NB4 (cell line): ENCODE measurements at regions not wholly inside any gene's neighbourhood (a gene's known extent, or its start where the extent isn't known, plus 50 kb on each side); places are given as distances from the start of the nearest gene placed in this dataset.

Source experiments
- DNase-seq: peaks from one replicate; pipeline ENCODE4 v3.0.0; 2010; ENCODE audit warnings: low read depth
- H3K4me3 ChIP-seq: one replicate; pipeline ENCODE4 v1.5.1; 2011; ENCODE audit warnings: mild to moderate bottlenecking, low read depth, low read length, moderate library complexity
- MYC ChIP-seq: IDR thresholded peaks from 2 replicates; pipeline ENCODE4 v1.6.1; 2011; ENCODE audit warnings: low read depth, low read length
- POLR2A ChIP-seq: IDR thresholded peaks from 2 replicates; pipeline ENCODE4 v1.6.1; 2011; ENCODE audit warnings: mild to moderate bottlenecking; ENCODE audit not compliant: insufficient read length; ENCODE audit errors: extremely low read depth
- TF ChIP-seq, protein P1 (sequence below): IDR thresholded peaks from 2 replicates; pipeline ENCODE4 v1.6.1; 2011; ENCODE audit warnings: low read depth, low read length
- TF ChIP-seq, protein P2 (sequence below): IDR thresholded peaks from one replicate; pipeline ENCODE4 v1.5.1; 2012; ENCODE audit warnings: low read depth, low read length

DNA sequence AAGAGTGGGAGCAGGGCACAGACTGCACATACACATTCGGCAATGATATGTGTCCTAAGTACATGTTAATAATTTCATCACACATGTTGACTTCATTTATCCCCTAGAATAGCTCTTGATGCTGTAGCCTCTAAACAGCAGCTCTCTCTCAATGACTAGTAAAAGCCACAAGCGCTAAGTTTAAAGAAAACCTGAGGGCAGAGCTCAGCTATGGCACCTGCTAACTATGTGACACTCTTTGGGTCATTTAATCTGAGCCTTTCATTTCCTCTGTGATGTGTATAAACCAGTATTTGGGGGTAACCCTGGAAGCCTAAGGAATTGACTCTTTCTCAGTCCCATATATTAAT is 140.6 kb upstream of the MOCS2 start:
- TF ChIP-seq, protein P1, sequence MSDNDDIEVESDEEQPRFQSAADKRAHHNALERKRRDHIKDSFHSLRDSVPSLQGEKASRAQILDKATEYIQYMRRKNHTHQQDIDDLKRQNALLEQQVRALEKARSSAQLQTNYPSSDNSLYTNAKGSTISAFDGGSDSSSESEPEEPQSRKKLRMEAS, result no peak
- TF ChIP-seq MYC (no peak), POLR2A (no peak)
- TF ChIP-seq, protein P2, sequence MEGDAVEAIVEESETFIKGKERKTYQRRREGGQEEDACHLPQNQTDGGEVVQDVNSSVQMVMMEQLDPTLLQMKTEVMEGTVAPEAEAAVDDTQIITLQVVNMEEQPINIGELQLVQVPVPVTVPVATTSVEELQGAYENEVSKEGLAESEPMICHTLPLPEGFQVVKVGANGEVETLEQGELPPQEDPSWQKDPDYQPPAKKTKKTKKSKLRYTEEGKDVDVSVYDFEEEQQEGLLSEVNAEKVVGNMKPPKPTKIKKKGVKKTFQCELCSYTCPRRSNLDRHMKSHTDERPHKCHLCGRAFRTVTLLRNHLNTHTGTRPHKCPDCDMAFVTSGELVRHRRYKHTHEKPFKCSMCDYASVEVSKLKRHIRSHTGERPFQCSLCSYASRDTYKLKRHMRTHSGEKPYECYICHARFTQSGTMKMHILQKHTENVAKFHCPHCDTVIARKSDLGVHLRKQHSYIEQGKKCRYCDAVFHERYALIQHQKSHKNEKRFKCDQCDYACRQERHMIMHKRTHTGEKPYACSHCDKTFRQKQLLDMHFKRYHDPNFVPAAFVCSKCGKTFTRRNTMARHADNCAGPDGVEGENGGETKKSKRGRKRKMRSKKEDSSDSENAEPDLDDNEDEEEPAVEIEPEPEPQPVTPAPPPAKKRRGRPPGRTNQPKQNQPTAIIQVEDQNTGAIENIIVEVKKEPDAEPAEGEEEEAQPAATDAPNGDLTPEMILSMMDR, result no peak
- no peak overlapping the region for H3K4me3 ChIP-seq
- DNase-seq, result no peak

DNA sequence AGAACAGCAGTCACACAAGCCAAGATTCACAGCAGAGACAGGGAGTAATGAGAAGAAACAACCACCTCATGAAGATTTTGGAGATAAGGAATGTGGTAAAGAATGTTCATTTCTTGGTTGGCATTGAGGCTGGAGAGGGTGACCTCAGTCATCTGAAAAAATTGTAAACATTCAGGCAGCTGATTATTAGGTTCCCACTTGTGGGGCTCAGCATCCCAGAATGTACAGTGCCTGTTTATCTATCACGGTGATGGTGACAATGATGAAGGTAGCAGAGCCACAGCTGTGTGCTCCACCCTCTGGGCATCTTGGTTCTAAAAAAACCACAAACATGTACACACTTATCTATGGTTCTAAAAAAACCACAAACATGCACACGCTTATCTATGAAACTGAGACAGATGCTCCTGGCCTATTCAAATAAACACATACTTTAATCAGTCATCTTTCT is 143.9 kb upstream of the MOCS2 start:
- TF ChIP-seq, protein P2, result no peak
- TF ChIP-seq MYC, result no peak
- TF ChIP-seq, protein P1, result no peak
- no peak for TF ChIP-seq POLR2A
- DNase-seq, result no peak

DNA sequence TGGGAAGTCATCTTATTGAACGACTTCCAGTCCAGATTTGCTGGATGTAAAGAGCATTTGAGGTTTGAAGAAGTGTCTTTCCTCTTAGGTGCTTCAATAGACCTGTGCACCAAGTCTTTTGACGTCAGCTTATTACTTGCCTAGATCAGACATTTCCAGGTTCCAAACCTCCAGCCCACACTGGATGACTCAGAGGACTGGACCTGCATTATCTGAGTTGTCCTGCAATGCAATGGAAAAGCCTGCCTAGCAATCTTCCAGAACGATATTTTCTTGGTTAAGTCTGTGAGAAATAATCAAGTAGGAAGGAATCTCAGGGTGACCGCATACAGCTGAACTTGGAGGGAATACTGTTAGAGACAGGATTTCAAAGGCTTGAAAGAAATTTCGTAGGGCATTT is 147.2 kb upstream of the MOCS2 start:
- no peak for TF ChIP-seq POLR2A
- TF ChIP-seq, protein P1, result no peak
- TF ChIP-seq MYC, result no peak
- TF ChIP-seq, protein P2, result no peak
- DNase-seq, result no peak

More for the DNA sequence above, 143.9 kb upstream of the MOCS2 start:
- no peak overlapping the region for H3K4me3 ChIP-seq

DNA sequence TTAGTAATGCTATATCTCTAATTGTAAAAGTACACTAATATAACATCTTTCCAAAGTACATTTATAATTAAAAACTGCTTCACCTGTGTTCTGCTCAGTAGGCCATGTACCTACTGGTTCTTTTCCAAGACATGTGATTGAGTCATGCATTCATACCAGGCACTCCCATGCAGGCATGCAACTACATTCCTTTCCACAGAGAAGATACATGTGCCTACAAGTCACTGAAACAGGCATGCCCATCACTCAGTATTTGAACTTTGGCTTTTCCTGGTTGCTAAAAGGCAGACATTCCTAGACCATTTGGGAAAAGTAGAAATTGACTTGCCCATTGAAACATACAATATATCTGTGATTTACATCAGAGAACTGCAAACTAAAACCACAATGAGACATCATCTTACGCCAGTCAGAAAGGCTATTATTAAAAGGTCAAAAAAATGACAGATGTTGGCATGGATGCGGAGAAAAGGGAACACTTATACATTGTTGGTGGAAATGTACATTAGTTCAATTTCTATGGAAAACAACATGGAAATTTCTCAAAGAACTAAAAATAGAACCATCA is 148.3 kb upstream of the MOCS2 start:
- no peak overlapping the region for H3K4me3 ChIP-seq
- DNase-seq, result no peak
- TF ChIP-seq, protein P2, result no peak
- TF ChIP-seq POLR2A (no peak), MYC (no peak)
- TF ChIP-seq, protein P1, result no peak

More for the DNA sequence above, 147.2 kb upstream of the MOCS2 start:
- H3K4me3 ChIP-seq, result no peak overlapping the region

DNA sequence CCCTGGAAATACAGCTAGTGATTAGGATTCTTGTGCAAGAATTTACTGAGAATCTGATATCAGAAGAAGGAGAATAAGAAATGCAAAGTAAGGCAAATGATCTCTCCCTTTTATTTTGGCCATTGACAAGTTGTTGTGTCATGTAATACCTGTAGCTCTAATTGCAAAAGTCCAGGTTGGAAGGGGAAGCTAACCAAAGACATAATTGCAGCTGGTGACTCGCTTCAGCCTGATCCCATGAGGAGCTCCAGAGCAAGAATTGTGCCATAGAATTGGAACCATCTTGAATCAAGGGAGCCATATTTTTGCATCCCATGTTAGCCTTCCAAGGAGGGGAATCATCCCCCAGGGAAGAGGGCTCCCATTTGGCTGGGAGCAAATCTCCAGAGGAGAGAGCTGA is 149.6 kb upstream of the MOCS2 start:
- TF ChIP-seq MYC, result no peak
- TF ChIP-seq POLR2A, result no peak
- TF ChIP-seq, protein P2, result no peak
- TF ChIP-seq, protein P1, result no peak
- H3K4me3 ChIP-seq, result no peak overlapping the region
- DNase-seq, result no peak
